IMR-90 (cell line): ENCODE measurements at regions not wholly inside any gene's neighbourhood (a gene's known extent, or its start where the extent isn't known, plus 50 kb on each side); places are given as distances from the start of the nearest gene placed in this dataset.

Source experiments
- BHLHE40 ChIP-seq: fragments of 150-350 bp; IDR thresholded peaks from 2 replicates; pipeline ENCODE4 v1.6.1; 2016; ENCODE audit warnings: mild to moderate bottlenecking, low read depth, low read length
- CHD1 ChIP-seq: IDR thresholded peaks from 2 replicates; pipeline ENCODE4 v1.6.1; 2012; ENCODE audit warnings: low read depth, low read length, improper control_type of control experiment
- CTCF ChIP-seq: conservative IDR thresholded peaks from 2 replicates; pipeline ENCODE4 v1.5.1; 2012; ENCODE audit warnings: mild to moderate bottlenecking, low read depth, low read length, improper control_type of control experiment
- MAFK ChIP-seq: IDR thresholded peaks from 2 replicates; pipeline ENCODE4 v1.6.1; 2012; ENCODE audit warnings: low read depth, low read length, improper control_type of control experiment
- MAZ ChIP-seq: IDR thresholded peaks from 2 replicates; pipeline ENCODE4 v1.6.1; 2012; ENCODE audit warnings: low read depth, mild to moderate bottlenecking, low read length, improper control_type of control experiment, moderate library complexity, borderline replicate concordance
- MXI1 ChIP-seq: IDR thresholded peaks from 2 replicates; pipeline ENCODE4 v1.6.1; 2012; ENCODE audit warnings: low read depth, mild to moderate bottlenecking, low read length, moderate library complexity, borderline replicate concordance
- NFE2L2 ChIP-seq: fragments of 150-350 bp; IDR thresholded peaks from 2 replicates; pipeline ENCODE4 v1.6.1; 2016; ENCODE audit warnings: low read depth, mild to moderate bottlenecking, low read length
- POLR2A ChIP-seq: IDR thresholded peaks from 2 replicates; pipeline ENCODE4 v1.6.1; 2012; ENCODE audit warnings: mild to moderate bottlenecking, low read depth, low read length
- RAD21 ChIP-seq: IDR thresholded peaks from 2 replicates; pipeline ENCODE4 v1.6.1; 2012; ENCODE audit warnings: low read length, improper control_type of control experiment
- RCOR1 ChIP-seq: IDR thresholded peaks from 2 replicates; pipeline ENCODE4 v1.6.1; 2012; ENCODE audit warnings: mild to moderate bottlenecking, low read length, improper control_type of control experiment; ENCODE audit not compliant: insufficient replicate concordance
- RFX5 ChIP-seq: IDR thresholded peaks from 2 replicates; pipeline ENCODE4 v1.8.0; 2012; ENCODE audit warnings: low read depth, mild to moderate bottlenecking, low read length, moderate library complexity
- SMC3 ChIP-seq: fragments of 150-350 bp; IDR thresholded peaks from 2 replicates; pipeline ENCODE4 v1.6.1; 2016; ENCODE audit warnings: low read depth, mild to moderate bottlenecking, antibody characterized with exemption, low read length, moderate library complexity
- TF ChIP-seq, protein P1 (sequence below): fragments of 150-350 bp; IDR thresholded peaks from 2 replicates; pipeline ENCODE4 v1.6.1; 2017; ENCODE audit warnings: mild to moderate bottlenecking, antibody characterized with exemption, low read length, low read depth

DNA sequence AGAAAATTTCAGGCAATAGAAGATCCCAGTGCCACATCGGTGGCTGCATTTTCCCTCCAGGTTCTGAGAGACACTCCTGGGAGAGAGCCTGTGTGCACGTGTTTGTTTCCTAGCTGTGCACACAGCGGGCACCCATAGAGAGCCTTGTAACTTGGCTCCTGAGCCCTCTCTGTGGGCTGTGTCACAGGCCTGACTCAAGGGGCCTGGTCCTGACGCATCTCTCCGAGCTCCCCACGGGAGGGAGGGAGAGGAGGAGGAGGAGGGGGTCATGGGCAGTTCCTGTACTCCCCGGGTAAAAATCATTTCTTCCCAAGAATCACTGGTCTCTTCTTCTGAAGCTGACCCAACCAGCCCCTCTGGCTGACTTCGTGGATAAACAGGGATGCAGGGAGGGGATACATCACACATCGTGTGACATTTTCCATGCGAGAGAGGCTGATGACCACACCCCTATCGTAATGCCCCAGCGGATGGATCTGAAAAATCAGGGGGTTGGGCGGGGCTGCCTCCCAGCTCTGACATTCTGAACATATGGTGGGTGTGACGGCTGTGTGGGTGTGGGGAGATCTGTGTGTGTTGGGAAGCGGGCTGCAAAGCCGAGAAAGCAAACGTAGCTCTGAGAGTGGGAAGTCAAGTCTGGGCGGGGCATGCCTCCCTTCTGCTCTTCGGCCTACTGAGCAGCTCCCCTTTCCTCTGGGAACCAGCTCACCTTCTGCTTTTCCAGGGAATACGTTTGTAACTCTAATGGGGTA, 308.3 kb upstream of the HS6ST1 start:
- TF ChIP-seq CTCF (no peak), POLR2A (no peak), MAZ (no peak), RFX5 (no peak), RAD21 (no peak), CHD1 (no peak), RCOR1 (no peak), SMC3 (no peak), BHLHE40 (no peak), MAFK (no peak), MXI1 (no peak), NFE2L2 (no peak)
- TF ChIP-seq, protein P1, sequence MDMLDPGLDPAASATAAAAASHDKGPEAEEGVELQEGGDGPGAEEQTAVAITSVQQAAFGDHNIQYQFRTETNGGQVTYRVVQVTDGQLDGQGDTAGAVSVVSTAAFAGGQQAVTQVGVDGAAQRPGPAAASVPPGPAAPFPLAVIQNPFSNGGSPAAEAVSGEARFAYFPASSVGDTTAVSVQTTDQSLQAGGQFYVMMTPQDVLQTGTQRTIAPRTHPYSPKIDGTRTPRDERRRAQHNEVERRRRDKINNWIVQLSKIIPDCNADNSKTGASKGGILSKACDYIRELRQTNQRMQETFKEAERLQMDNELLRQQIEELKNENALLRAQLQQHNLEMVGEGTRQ = no peak
